IPS-18c (cell line): ENCODE measurements at regions not wholly inside any gene's neighbourhood (a gene's known extent, or its start where the extent isn't known, plus 50 kb on each side); places are given as distances from the start of the nearest gene placed in this dataset.

Experiments used
- H3K4me3 ChIP-seq: 2 replicates; pipeline ENCODE4 v1.7.0; 2013; ENCODE audit warnings: low read depth, mild to moderate bottlenecking, low read length, moderate library complexity; ENCODE audit not compliant: insufficient read depth
- H3K9me3 ChIP-seq: one replicate; pipeline ENCODE4 v1.6.1; 2013; ENCODE audit warnings: mild to moderate bottlenecking, low read length, moderate library complexity; ENCODE audit not compliant: control insufficient read depth, insufficient read depth

DNA sequence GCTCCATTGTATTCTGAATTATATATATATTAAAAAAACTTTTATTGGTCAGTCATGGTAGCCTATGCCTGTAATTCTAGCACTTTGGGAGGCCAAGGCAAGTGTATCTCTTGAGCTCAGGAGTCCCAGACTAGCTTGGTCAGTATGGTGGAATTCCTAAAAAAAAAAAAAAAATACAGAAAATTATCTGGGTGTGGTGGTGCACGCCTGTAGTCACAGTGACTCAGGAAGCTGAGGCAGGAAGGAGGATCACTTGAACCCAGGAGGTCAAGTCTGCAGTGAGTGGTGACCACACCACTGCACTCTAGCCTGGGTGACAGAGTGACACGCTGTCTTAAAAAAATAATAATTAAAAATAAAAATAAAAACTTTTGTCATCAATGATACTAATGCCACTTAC is 133.2 kb downstream of the FAT3 start:
- Histone ChIP-seq H3K9me3 (no peaks in the 10 kb centered on the region), H3K4me3 (no peak overlapping the region)

DNA sequence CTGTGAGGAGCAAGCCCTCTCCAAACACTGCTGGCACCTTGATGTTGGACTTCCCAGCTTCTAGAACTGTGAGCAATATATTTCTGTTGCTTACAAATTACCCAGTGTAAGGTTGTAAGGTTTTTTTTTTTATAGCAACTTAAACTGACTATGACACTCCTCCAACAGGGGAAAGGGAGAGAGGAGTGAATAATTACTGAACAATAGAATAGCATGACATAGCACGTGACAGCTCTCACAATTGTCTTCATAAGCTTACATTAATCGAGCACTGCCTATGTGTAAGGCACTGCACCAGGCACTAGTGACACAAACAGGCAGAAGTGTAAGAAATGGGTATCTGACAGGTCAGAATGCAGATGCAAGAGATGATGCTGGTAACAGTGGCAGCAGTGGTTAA is 136.9 kb downstream of the FAT3 start:
- no peak overlapping the region for H3K4me3 ChIP-seq

GRCh38 chr11:92362989-92363388 is 138.4 kb downstream of the FAT3 start:
- Histone ChIP-seq H3K4me3 (no peak overlapping the region), H3K9me3 (no peaks in the 10 kb centered on the region)

More for the DNA sequence above, 136.9 kb downstream of the FAT3 start:
- H3K9me3 ChIP-seq: no peaks in the 10 kb centered on the region

DNA sequence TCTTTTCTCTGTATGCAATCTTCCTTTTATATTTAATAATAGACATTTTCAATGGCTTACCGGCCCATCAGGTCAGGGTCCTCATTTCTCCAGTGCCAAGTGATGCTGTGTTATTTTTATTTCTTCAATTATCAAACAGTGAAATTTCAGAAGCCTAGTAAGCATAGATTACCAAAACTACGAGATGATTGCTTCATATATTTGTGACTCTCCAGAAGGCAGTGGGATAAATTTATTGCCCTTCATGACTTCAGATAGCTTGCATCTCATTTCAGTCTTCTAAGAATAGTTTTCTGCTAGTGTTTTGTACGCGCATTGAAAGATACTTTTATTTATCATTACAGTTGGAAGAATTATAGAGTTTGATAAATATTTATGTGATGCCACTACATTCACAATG is 139.6 kb downstream of the FAT3 start:
- no peak overlapping the region for H3K4me3 ChIP-seq
- no peaks in the 10 kb centered on the region for H3K9me3 ChIP-seq

DNA sequence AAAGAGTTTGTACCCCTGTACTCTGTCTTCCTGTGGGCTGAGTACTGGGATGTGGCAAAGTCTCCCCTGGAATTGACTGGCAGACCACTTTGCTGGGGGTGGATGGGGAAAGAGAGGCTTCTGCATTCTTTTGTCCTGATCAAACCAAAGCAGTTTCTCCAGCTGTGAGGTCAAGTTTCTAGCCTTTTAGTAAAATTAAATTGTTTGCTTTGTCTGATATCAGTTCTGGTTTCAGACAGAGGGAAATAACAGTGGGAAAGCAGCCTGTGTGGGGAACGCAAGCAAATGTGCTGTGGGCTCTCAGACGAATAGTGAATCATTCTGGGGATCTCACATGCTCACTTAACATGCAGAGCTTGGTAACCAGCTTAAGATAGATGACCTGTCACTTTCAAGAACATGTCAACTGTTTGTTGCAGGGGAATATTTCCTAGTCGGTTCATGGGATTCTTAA is 151.6 kb downstream of the FAT3 start:
- Histone ChIP-seq H3K4me3 (no peak overlapping the region), H3K9me3 (no peaks in the 10 kb centered on the region)

- H3K4me3 ChIP-seq: no peak overlapping the region
- no peaks in the 10 kb centered on the region for H3K9me3 ChIP-seq
Observed at GRCh38 chr11:92376680-92377079, 152.1 kb downstream of the FAT3 start.

- H3K9me3 ChIP-seq: no peaks in the 10 kb centered on the region
- no peak overlapping the region for H3K4me3 ChIP-seq
Observed at GRCh38 chr11:92380882-92381281, 156.3 kb downstream of the FAT3 start.

- H3K4me3 ChIP-seq: no peak overlapping the region
- no peaks in the 10 kb centered on the region for H3K9me3 ChIP-seq
Observed at GRCh38 chr11:92382311-92382710, 157.7 kb downstream of the FAT3 start.

DNA sequence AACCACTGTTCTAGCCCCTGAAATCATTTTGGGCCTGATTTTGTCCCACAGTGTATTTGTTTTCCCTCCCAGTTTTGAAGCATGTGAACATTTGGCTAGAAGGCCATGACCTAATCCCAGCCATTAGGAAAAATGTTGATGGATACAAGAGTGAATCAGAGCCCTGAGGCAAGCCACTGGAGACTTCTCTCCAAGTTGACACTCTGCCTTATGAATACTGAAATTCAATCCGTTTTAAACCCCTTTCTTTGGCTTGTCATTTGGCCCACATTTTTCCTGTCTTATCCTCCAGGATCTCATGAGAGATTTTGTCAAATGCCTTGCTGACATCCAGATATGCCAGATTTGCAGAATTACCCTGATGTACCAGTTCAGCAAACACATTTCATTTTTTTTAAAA is 158.8 kb downstream of the FAT3 start:
- Histone ChIP-seq H3K9me3 (no peaks in the 10 kb centered on the region), H3K4me3 (no peak overlapping the region)

GRCh38 chr11:92384358-92384757 is 159.7 kb downstream of the FAT3 start:
- Histone ChIP-seq H3K9me3 (no peaks in the 10 kb centered on the region), H3K4me3 (no peak overlapping the region)

- Histone ChIP-seq H3K9me3 (no peaks in the 10 kb centered on the region), H3K4me3 (no peak overlapping the region)
Observed at GRCh38 chr11:92384802-92385201, 160.2 kb downstream of the FAT3 start.

DNA sequence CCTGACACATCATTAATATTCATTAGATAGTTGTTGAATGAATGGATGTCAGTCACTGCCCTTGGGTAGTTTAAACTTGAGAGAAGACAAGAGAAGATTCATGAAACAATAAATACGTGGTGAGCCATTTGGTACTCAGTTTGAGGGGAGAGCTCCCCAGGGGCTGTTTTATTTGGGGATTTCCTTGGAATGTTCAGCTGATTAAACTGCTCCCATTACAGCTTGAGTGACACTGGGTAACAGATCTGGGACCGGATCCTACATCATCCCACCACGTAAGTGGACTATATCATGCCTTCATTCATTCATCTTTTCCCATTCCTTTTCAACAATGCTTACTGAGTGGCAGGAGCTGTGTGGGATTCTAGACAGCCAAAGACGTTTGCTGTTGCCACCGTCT is 162.0 kb downstream of the FAT3 start:
- H3K9me3 ChIP-seq: no peaks in the 10 kb centered on the region
- no peak overlapping the region for H3K4me3 ChIP-seq

- H3K4me3 ChIP-seq: no peak overlapping the region
Observed at GRCh38 chr11:92387859-92388258, 163.2 kb downstream of the FAT3 start.

DNA sequence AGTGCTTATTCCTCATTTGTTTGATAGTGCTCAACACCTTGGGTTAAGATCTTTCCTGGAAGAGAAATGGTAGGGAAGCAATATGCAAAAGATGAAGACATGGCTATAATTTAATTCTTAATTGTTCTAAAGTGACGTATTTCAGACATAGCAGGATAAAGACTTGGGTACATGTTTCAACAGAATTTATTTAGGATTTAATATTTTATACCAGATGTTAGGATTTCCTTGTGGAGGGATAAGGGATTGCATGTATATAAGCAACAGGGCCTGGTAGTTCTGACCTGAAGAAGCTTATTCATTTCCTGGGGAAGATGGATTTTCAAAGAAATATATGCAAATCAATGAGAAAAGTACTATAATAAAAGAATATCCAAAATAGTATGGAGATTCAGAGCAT is 163.8 kb downstream of the FAT3 start:
- Histone ChIP-seq H3K9me3 (no peaks in the 10 kb centered on the region), H3K4me3 (no peak overlapping the region)

More at GRCh38 chr11:92387859-92388258, 163.2 kb downstream of the FAT3 start:
- H3K9me3 ChIP-seq: no peaks in the 10 kb centered on the region

DNA sequence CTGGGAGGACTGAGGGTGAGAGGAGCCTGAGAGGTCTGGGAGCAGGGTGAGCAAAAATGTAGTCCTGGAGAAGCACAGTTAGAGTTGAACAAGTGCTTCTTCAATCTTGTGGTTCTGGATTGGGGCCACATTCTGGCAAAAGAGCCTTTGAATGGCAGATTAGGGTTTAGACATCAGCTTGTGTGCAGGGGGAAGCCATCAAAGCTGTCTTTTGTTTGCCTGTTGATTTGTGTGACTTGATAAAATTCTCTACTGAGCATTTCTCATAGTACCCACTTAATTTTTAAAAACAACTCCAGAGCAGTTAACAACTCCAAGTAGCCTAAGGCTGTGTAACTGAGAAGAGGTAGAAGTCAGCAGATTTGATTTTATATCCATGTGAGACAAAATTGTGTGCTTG is 166.2 kb downstream of the FAT3 start:
- Histone ChIP-seq H3K4me3 (no peak overlapping the region), H3K9me3 (no peaks in the 10 kb centered on the region)

DNA sequence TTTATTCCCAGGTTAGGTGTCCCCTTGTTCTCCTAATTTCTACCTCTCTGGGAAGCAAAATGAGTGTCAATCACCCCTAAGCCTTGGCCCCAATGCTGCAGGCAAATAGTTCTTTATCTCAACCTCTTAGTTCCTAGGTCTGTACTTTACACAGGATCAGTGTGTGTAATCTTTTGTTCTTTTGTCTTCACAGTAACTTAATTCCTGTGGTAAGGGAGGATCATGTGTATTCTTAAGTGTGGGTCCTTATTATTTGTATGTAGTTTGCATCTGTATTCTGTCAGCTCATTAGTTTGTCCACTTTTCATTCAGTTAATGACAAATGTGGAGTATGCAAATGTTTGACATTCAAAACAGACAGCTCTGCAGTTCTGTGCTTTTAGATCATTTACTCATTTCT is 166.7 kb downstream of the FAT3 start:
- H3K9me3 ChIP-seq: no peaks in the 10 kb centered on the region
- H3K4me3 ChIP-seq: no peak overlapping the region

DNA sequence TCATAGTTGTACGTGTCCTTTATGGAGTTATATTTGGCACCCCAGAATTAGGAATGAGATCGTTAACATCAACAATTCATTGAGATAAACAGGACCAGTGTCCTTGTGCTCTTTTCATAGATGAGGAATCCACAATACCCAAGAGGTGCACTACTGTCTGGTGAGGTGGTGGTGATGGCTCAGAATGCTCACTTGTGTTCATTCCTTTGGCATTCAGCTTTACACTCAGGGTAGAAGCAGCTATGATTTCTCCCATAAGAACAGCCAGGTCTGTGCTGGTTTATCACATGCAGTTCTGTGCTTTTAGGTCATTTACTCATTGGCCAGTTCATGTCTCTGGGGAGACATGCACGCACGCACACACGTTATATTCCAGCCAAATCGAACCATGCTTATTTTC is 167.2 kb downstream of the FAT3 start:
- Histone ChIP-seq H3K9me3 (no peaks in the 10 kb centered on the region), H3K4me3 (no peak overlapping the region)

DNA sequence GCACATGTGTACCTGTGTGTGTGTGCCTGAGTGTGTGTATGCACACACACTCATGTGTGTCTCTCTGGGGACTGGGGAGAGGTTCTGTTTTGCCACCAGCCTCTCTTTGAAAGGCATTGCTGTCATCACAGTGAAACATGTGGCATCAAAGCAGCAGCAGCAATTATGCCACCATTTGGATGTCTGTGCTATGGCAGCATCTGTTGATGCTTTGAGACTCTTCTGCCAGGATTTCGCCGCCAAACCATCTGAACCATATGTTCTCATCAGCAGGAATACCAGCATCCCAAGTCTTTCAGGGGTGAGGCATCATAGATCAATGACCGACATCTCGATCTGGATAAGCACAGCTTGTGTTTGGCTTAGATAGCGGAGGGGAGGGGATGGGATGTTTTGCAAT is 168.6 kb downstream of the FAT3 start:
- no peak overlapping the region for H3K4me3 ChIP-seq
- H3K9me3 ChIP-seq: no peaks in the 10 kb centered on the region

- Histone ChIP-seq H3K9me3 (no peaks in the 10 kb centered on the region), H3K4me3 (no peak overlapping the region)
Observed at GRCh38 chr11:92396133-92396532, 171.5 kb downstream of the FAT3 start.
